GM23338 (cell line): ENCODE measurements at regions not wholly inside any gene's neighbourhood (a gene's known extent, or its start where the extent isn't known, plus 50 kb on each side); places are given as distances from the start of the nearest gene placed in this dataset.

Experiments
- ATAC-seq: fragments of 200-7000 bp; cut with Tn5 transposase; 3 replicates; pipeline ENCODE4 v1.9.1; 2020
- DNase-seq: peaks from one replicate; pipeline ENCODE4 v3.0.0-alpha.2; 2015; ENCODE audit warnings: low spot score
- H2AFZ ChIP-seq: fragments of 200-600 bp; sonication (generic); 2 replicates; pipeline ENCODE4 v1.8.0; 2016; ENCODE audit warnings: antibody characterized with exemption, mild to moderate bottlenecking, moderate library complexity
- H3F3A ChIP-seq: fragments of 200-600 bp; sonication (generic); replicated peaks from 2 replicates; pipeline ENCODE4 v1.8.0; 2017; ENCODE audit warnings: antibody characterized with exemption, mixed run types, low read depth
- H3K27ac ChIP-seq: fragments of 200-600 bp; sonication (generic); 2 replicates; pipeline ENCODE4 v1.6.1; 2016; ENCODE audit warnings: low read depth
- H3K27me3 ChIP-seq: fragments of 200-600 bp; sonication (generic); 2 replicates; pipeline ENCODE4 v1.8.0; 2016; ENCODE audit warnings: mild to moderate bottlenecking, mixed run types, moderate library complexity; ENCODE audit not compliant: insufficient read depth
- H3K36me3 ChIP-seq: fragments of 200-600 bp; sonication (generic); 2 replicates; pipeline ENCODE4 v1.8.0; 2016; ENCODE audit warnings: mild to moderate bottlenecking; ENCODE audit not compliant: insufficient read depth
- H3K4me1 ChIP-seq: fragments of 200-600 bp; sonication (generic); 2 replicates; pipeline ENCODE4 v1.8.0; 2016; ENCODE audit warnings: mild to moderate bottlenecking, moderate library complexity; ENCODE audit not compliant: insufficient read depth
- H3K4me2 ChIP-seq: fragments of 200-600 bp; sonication (generic); 2 replicates; pipeline ENCODE4 v1.7.1; 2017; ENCODE audit warnings: mixed run types
- H3K4me3 ChIP-seq: fragments of 200-600 bp; sonication (generic); 2 replicates; pipeline ENCODE4 v1.6.1; 2016; ENCODE audit warnings: mixed run types
- H3K79me2 ChIP-seq: fragments of 200-600 bp; sonication (generic); replicated peaks from 2 replicates; pipeline ENCODE4 v1.8.0; 2017; ENCODE audit warnings: mild to moderate bottlenecking; ENCODE audit not compliant: insufficient read depth
- H3K9me2 ChIP-seq: fragments of 200-600 bp; sonication (generic); 2 replicates; pipeline ENCODE4 v1.8.0; 2017; ENCODE audit not compliant: insufficient read depth
- H4K20me1 ChIP-seq: fragments of 200-600 bp; sonication (generic); replicated peaks from 2 replicates; pipeline ENCODE4 v1.8.0; 2017; ENCODE audit warnings: mild to moderate bottlenecking; ENCODE audit not compliant: insufficient read depth
- H3K27ac Mint-ChIP-seq: 2 replicates; pipeline ENCODE4 v1.8.0; 2020; ENCODE audit warnings: inconsistent platforms, mild to moderate bottlenecking, moderate library complexity, mixed read lengths
- H3K27me3 Mint-ChIP-seq: 3 replicates; pipeline ENCODE4 v1.8.0; 2022; ENCODE audit warnings: low read depth, mild to moderate bottlenecking, moderate library complexity, mixed read lengths, inconsistent platforms; ENCODE audit not compliant: insufficient read depth, poor library complexity
- H3K36me3 Mint-ChIP-seq: 3 replicates; pipeline ENCODE4 v1.8.0; 2021; ENCODE audit warnings: low read depth, mild to moderate bottlenecking, inconsistent platforms, moderate library complexity, mixed read lengths
- H3K4me1 Mint-ChIP-seq: 3 replicates; pipeline ENCODE4 v1.8.0; 2020; ENCODE audit warnings: mild to moderate bottlenecking, inconsistent platforms, mixed read lengths
- H3K4me3 Mint-ChIP-seq: 3 replicates; pipeline ENCODE4 v1.8.0; 2021; ENCODE audit warnings: moderate library complexity, mild to moderate bottlenecking, inconsistent platforms, mixed read lengths
- H3K9me3 Mint-ChIP-seq: 3 replicates; pipeline ENCODE4 v1.8.0; 2020; ENCODE audit warnings: moderate library complexity, mild to moderate bottlenecking, inconsistent platforms, mixed read lengths
- CREB1 ChIP-seq: fragments of 250-450 bp; sonication (Bioruptor Pico); IDR thresholded peaks from 2 replicates; pipeline ENCODE4 v1.5.0; 2020; ENCODE audit warnings: low read depth, mild to moderate bottlenecking, moderate library complexity
- CTCF ChIP-seq, 2 experiments: fragments of 200-600 bp in 1 of 2; sonication (generic) in 1 of 2; conservative IDR thresholded peaks; 2 replicates each; pipeline versions ENCODE4 v1.5.1 to v1.6.1; 2016 to 2017; ENCODE audit warnings: antibody characterized with exemption in 2 of 2, low read depth in 2 of 2, mild to moderate bottlenecking in 2 of 2, moderate library complexity in 1 of 2
- ETS1 ChIP-seq: IDR thresholded peaks from 2 replicates; pipeline ENCODE4 v1.6.1; 2016; ENCODE audit warnings: antibody characterized with exemption
- EZH2 ChIP-seq: fragments of 200-600 bp; sonication (generic); IDR thresholded peaks from one replicate; pipeline ENCODE4 v1.8.0; 2017; ENCODE audit warnings: antibody characterized with exemption, mild to moderate bottlenecking, low read depth; ENCODE audit not compliant: unreplicated experiment
- EZH2phosphoT487 ChIP-seq: fragments of 200-600 bp; sonication (generic); IDR thresholded peaks from one replicate; pipeline ENCODE4 v1.8.1; 2018; ENCODE audit warnings: antibody characterized with exemption; ENCODE audit not compliant: unreplicated experiment
- JUNB ChIP-seq: IDR thresholded peaks from one replicate; pipeline ENCODE4 v1.6.1; 2016; ENCODE audit warnings: antibody characterized with exemption; ENCODE audit not compliant: unreplicated experiment
- NANOG ChIP-seq: IDR thresholded peaks from 2 replicates; pipeline ENCODE4 v1.6.1; 2016; ENCODE audit warnings: antibody characterized with exemption, borderline replicate concordance
- POLR2AphosphoS5 ChIP-seq: IDR thresholded peaks from 2 replicates; pipeline ENCODE4 v1.6.1; 2016; ENCODE audit warnings: antibody characterized with exemption, low read depth
- REST ChIP-seq: IDR thresholded peaks from one replicate; pipeline ENCODE4 v1.6.1; 2018; ENCODE audit warnings: antibody characterized with exemption; ENCODE audit not compliant: unreplicated experiment
- STAT1 ChIP-seq: IDR thresholded peaks from one replicate; pipeline ENCODE4 v1.6.1; 2016; ENCODE audit warnings: antibody characterized with exemption; ENCODE audit not compliant: unreplicated experiment
- ZNF114 ChIP-seq: fragments of 250-450 bp; sonication (Bioruptor Pico); IDR thresholded peaks from 2 replicates; pipeline ENCODE4 v1.5.0; 2020; ENCODE audit warnings: mild to moderate bottlenecking, moderate library complexity
- ZNF331 ChIP-seq: fragments of 250-450 bp; sonication (Bioruptor Pico); IDR thresholded peaks from 2 replicates; pipeline ENCODE4 v1.5.0; 2020; ENCODE audit warnings: low read depth, mild to moderate bottlenecking, moderate library complexity
- ZNF462 ChIP-seq: fragments of 250-450 bp; sonication (Bioruptor Pico); IDR thresholded peaks from 2 replicates; pipeline ENCODE4 v1.5.0; 2020; ENCODE audit warnings: mild to moderate bottlenecking, moderate library complexity

- Mint-ChIP-seq H3K36me3 (no peaks in the 10 kb centered on the region), H3K27me3 (peaks cover 3% of the 10 kb centered on the region), H3K4me1 (no peaks in the 10 kb centered on the region), H3K27ac (no peak overlapping the region), H3K9me3 (no peaks in the 10 kb centered on the region), H3K4me3 (no peak overlapping the region)
- Histone ChIP-seq H3K36me3 (no peaks in the 10 kb centered on the region), H2AFZ (no peak overlapping the region), H3K9me2 (no peaks in the 10 kb centered on the region), H3F3A (no peaks in the 10 kb centered on the region), H3K27ac (no peak overlapping the region), H3K4me3 (no peak overlapping the region), H3K4me2 (no peak overlapping the region), H4K20me1 (no peaks in the 10 kb centered on the region), H3K4me1 (no peaks in the 10 kb centered on the region), H3K27me3 (no peaks in the 10 kb centered on the region), H3K79me2 (no peaks in the 10 kb centered on the region)
- TF ChIP-seq EZH2: no peak
- no peak for TF ChIP-seq REST
- no peak for TF ChIP-seq CREB1 (CRISPR knock-in tag)
- TF ChIP-seq ZNF331 (CRISPR knock-in tag): no peak
- TF ChIP-seq NANOG: no peak
- TF ChIP-seq ETS1: no peak
- no peak for TF ChIP-seq EZH2phosphoT487
- TF ChIP-seq STAT1: no peak
- no peak for TF ChIP-seq CTCF (conservative IDR thresholded peaks at IDR 0.05; ENCODE audit: low read depth in 2 of 2)
- no peak for TF ChIP-seq JUNB
- no peak for TF ChIP-seq POLR2AphosphoS5
- TF ChIP-seq ZNF114 (CRISPR knock-in tag): no peak
- TF ChIP-seq ZNF462 (CRISPR knock-in tag): no peak
- no peak for ATAC-seq
- no peak for DNase-seq
Observed at GRCh38 chrX:117455787-117456186, 660.8 kb downstream of the KLHL13 start.
